Smooth muscle cell (in vitro differentiated cells): ENCODE measurements at regions not wholly inside any gene's neighbourhood (a gene's known extent, or its start where the extent isn't known, plus 50 kb on each side); places are given as distances from the start of the nearest gene placed in this dataset.
A peak's percentile ranks its signal among the peaks of the same experiment; 100 is the strongest.

Experiments
- DNase-seq: peaks from one replicate; lab custom pipeline; 2025; ENCODE audit not compliant: unreplicated experiment; lab: John Stamatoyannopoulos, UW
- H2AFZ ChIP-seq: fragments of 200-600 bp; sonication (generic); 2 replicates; pipeline ENCODE4 v1.6.0; 2016; ENCODE audit warnings: antibody characterized with exemption, low read depth, mild to moderate bottlenecking
- H3F3A ChIP-seq: fragments of 200-600 bp; sonication (generic); 2 replicates; pipeline ENCODE4 v1.6.0; 2017; ENCODE audit warnings: antibody characterized with exemption, low read depth
- H3K27ac ChIP-seq: fragments of 200-600 bp; sonication (generic); 2 replicates; pipeline ENCODE4 v1.5.1; 2016; ENCODE audit warnings: low read depth, mild to moderate bottlenecking
- H3K27me3 ChIP-seq: fragments of 200-600 bp; sonication (generic); 2 replicates; pipeline ENCODE4 v1.6.1; 2016; ENCODE audit warnings: low read depth, mild to moderate bottlenecking
- H3K36me3 ChIP-seq: fragments of 200-600 bp; sonication (generic); 2 replicates; pipeline ENCODE4 v1.5.1; 2016; ENCODE audit warnings: low read depth
- H3K4me1 ChIP-seq: fragments of 200-600 bp; sonication (generic); 2 replicates; pipeline ENCODE4 v1.5.1; 2016; ENCODE audit warnings: low read depth
- H3K4me2 ChIP-seq: fragments of 200-600 bp; sonication (generic); 2 replicates; pipeline ENCODE4 v1.6.0; 2016; ENCODE audit warnings: mild to moderate bottlenecking
- H3K4me3 ChIP-seq: fragments of 200-600 bp; sonication (generic); 2 replicates; pipeline ENCODE4 v1.5.1; 2016; ENCODE audit warnings: mild to moderate bottlenecking
- H3K79me2 ChIP-seq: fragments of 200-600 bp; sonication (generic); 2 replicates; pipeline ENCODE4 v1.6.0; 2016; ENCODE audit warnings: low read depth, mild to moderate bottlenecking
- H3K9ac ChIP-seq: fragments of 200-600 bp; sonication (generic); 2 replicates; pipeline ENCODE4 v1.6.0; 2016; ENCODE audit warnings: low read depth
- H3K9me3 ChIP-seq: fragments of 200-600 bp; sonication (generic); replicated peaks from 2 replicates; pipeline ENCODE4 v1.5.1; 2016; ENCODE audit warnings: low read depth
- H4K20me1 ChIP-seq: fragments of 200-600 bp; sonication (generic); 2 replicates; pipeline ENCODE4 v1.6.0; 2016; ENCODE audit warnings: low read depth
- CTCF ChIP-seq: fragments of 200-600 bp; sonication (generic); IDR thresholded peaks from 2 replicates; pipeline ENCODE4 v1.5.1; 2017; ENCODE audit warnings: borderline replicate concordance, mild to moderate bottlenecking, antibody characterized with exemption; ENCODE audit not compliant: insufficient read depth, poor library complexity, severe bottlenecking
- WGBS: methylation state at CpG from one replicate; pipeline ENCODE4 v1.1.7; 2016; ENCODE audit warnings: low lambda C conversion rate; 5-methylcytosine and 5-hydroxymethylcytosine counted together

DNA sequence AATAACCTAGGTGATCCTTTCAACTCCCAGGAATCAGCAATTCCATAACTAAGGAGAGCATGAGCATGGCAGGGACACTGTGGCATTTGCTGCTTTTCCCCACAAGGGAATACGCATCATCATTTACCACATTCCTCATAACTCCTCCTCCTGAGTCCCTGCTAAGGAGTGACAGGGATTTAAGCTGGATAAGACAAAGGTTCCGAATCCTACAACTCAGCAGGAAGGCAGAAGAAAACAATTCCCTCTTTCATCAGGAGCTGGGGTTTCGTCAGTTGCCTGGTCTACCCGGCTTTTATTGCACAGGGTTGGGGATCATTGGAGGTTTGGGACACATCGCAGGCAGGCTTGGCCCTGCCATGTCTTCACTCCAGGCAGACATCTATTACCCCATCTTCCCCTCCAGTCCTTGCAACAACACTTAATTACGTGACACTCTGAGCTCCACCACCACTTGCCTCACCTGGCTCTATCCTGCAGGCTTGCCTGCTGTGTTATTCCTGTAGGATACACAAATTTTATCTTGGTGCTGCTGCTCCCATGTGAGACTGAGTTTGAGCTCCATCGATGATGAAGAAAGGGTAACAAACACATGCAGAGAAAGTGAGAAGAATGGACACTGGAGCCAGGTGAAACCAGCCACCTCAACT lies 563.0 kb upstream of the KLF4 start:
- peaks cover 43% of the 10 kb centered on the region for H3K4me1 ChIP-seq
- no peaks in the 10 kb centered on the region for H3K79me2 ChIP-seq
- 65% methylated on average over 7 of the region's 7 CpGs for WGBS
- H3K4me2 ChIP-seq = no peak overlapping the region
- H3K4me3 ChIP-seq = no peak overlapping the region
- no peaks in the 10 kb centered on the region for H3K9me3 ChIP-seq
- no peak overlapping the region for H2AFZ ChIP-seq
- H3F3A ChIP-seq = peaks cover 25% of the 10 kb centered on the region
- no peak overlapping the region for H3K27ac ChIP-seq
- H3K9ac ChIP-seq = no peak overlapping the region
- DNase-seq = no peak
- TF ChIP-seq CTCF = no peak
- H3K27me3 ChIP-seq = no peaks in the 10 kb centered on the region
- no peaks in the 10 kb centered on the region for H4K20me1 ChIP-seq
- no peaks in the 10 kb centered on the region for H3K36me3 ChIP-seq

- H2AFZ ChIP-seq = no peak overlapping the region
- TF ChIP-seq CTCF = no peak
- WGBS = 84% methylated on average over 4 of the region's 4 CpGs
- H4K20me1 ChIP-seq = no peaks in the 10 kb centered on the region
- H3K4me2 ChIP-seq = no peak overlapping the region
- H3K27me3 ChIP-seq = no peaks in the 10 kb centered on the region
- H3K79me2 ChIP-seq = no peaks in the 10 kb centered on the region
- no peak overlapping the region for H3K4me3 ChIP-seq
- H3F3A ChIP-seq = peaks cover 15% of the 10 kb centered on the region
- DNase-seq = no peak
- H3K36me3 ChIP-seq = no peaks in the 10 kb centered on the region
- no peak overlapping the region for H3K27ac ChIP-seq
- H3K4me1 ChIP-seq = peaks cover 35% of the 10 kb centered on the region
- no peak overlapping the region for H3K9ac ChIP-seq
- no peaks in the 10 kb centered on the region for H3K9me3 ChIP-seq
Measured at GRCh38 chr9:108050894-108051293, 561.3 kb upstream of the KLF4 start.

GRCh38 chr9:108049671-108050494 lies 560.3 kb upstream of the KLF4 start:
- Histone ChIP-seq H3K9ac (peak overlapping the region; percentile 49), H3K36me3 (no peaks in the 10 kb centered on the region), H3K4me3 (no peak overlapping the region), H3K27me3 (no peaks in the 10 kb centered on the region), H3K4me2 (peak overlapping the region; percentile 50), H3F3A (peaks cover 12% of the 10 kb centered on the region), H3K79me2 (no peaks in the 10 kb centered on the region), H3K27ac (peak overlapping the region; percentile 84), H4K20me1 (no peaks in the 10 kb centered on the region), H3K4me1 (peaks cover 35% of the 10 kb centered on the region), H3K9me3 (no peaks in the 10 kb centered on the region), H2AFZ (no peak overlapping the region)
- no peak for TF ChIP-seq CTCF
- no peak for DNase-seq
- WGBS = 85% methylated on average over 6 of the region's 6 CpGs
